H1 (cell line): ENCODE measurements at regions not wholly inside any gene's neighbourhood (a gene's known extent, or its start where the extent isn't known, plus 50 kb on each side); places are given as distances from the start of the nearest gene placed in this dataset.

Experiments used
- CTCF ChIA-PET: fragments of 300-600 bp; sonication (Branson Sonifier 250); formaldehyde crosslinking; loops from one replicate; lab custom pipeline; 2021; ENCODE audit not compliant: partially characterized antibody; lab: Charles Lee
- POLR2A ChIA-PET: fragments of 300-600 bp; sonication (Branson Sonifier 250); formaldehyde crosslinking; loops from one replicate; lab custom pipeline; 2021; ENCODE audit warnings: inconsistent platforms; ENCODE audit not compliant: partially characterized antibody; lab: Charles Lee
- DNase-seq, 2 experiments: peaks; one replicate each; pipeline versions ENCODE4 v3.0.0 to v3.0.0-alpha.2; 2010 to 2022; ENCODE audit warnings: low spot score in 2 of 2, low read depth in 1 of 2, mixed read lengths in 1 of 2
- FAIRE-seq: peaks from 2 replicates; lab custom pipeline; 2011; peaks lifted over from hg19 to GRCh38; lab: Jason Lieb, UNC
- H2AFZ ChIP-seq: 2 replicates; pipeline ENCODE4 v1.8.1; 2012; ENCODE audit warnings: low read length, inconsistent platforms
- H2AK5ac ChIP-seq: 2 replicates; pipeline ENCODE4 v1.6.1; 2013; ENCODE audit warnings: low read depth, low read length
- H2BK120ac ChIP-seq: replicated peaks from 2 replicates; pipeline ENCODE3; 2013; ENCODE audit warnings: low read depth, low read length, inconsistent platforms
- H2BK12ac ChIP-seq: 2 replicates; pipeline ENCODE4 v1.6.1; 2013; ENCODE audit warnings: low read depth, low read length
- H2BK15ac ChIP-seq: 2 replicates; pipeline ENCODE4 v1.6.1; 2013; ENCODE audit warnings: low read length
- H2BK20ac ChIP-seq: 2 replicates; pipeline ENCODE4 v1.6.1; 2013; ENCODE audit warnings: low read length
- H2BK5ac ChIP-seq: 2 replicates; pipeline ENCODE4 v1.6.1; 2013; ENCODE audit warnings: low read depth, low read length
- H3K14ac ChIP-seq: 2 replicates; pipeline ENCODE4 v1.6.1; 2013; ENCODE audit warnings: inconsistent platforms; ENCODE audit not compliant: insufficient read length
- H3K18ac ChIP-seq: 2 replicates; pipeline ENCODE4 v1.6.1; 2013; ENCODE audit warnings: low read length; ENCODE audit errors: extremely low read depth
- H3K23ac ChIP-seq: 2 replicates; pipeline ENCODE4 v1.6.1; 2013; ENCODE audit warnings: inconsistent platforms; ENCODE audit not compliant: insufficient read length
- H3K23me2 ChIP-seq: 2 replicates; pipeline ENCODE4 v1.6.1; 2013; ENCODE audit warnings: low read depth, low read length
- H3K27ac ChIP-seq: 2 replicates; pipeline ENCODE4 v1.6.1; 2011; ENCODE audit warnings: low read depth, low read length, inconsistent platforms
- H3K27me3 ChIP-seq, 4 experiments: replicated peaks in 1 of 4; 1 replicate in 1 of 4; 2 replicates in 3 of 4; pipeline versions ENCODE4 v1.6.1 to v1.8.1; 2011 to 2013; ENCODE audit warnings: low read length in 3 of 4, mild to moderate bottlenecking in 3 of 4, inconsistent platforms in 2 of 4, mixed read lengths in 2 of 4, moderate library complexity in 1 of 4; ENCODE audit not compliant: control insufficient read depth in 3 of 4, insufficient read depth in 3 of 4; ENCODE audit errors: extremely low read depth in 1 of 4
- H3K36me3 ChIP-seq, 4 experiments: 2 replicates each; pipeline versions ENCODE4 v1.6.1 to v1.8.1; 2011 to 2013; ENCODE audit warnings: mild to moderate bottlenecking in 4 of 4, low read length in 3 of 4, moderate library complexity in 2 of 4, control low read depth in 1 of 4, inconsistent platforms in 1 of 4; ENCODE audit not compliant: insufficient read depth in 4 of 4, control insufficient read depth in 2 of 4
- H3K4ac ChIP-seq: replicated peaks from 2 replicates; pipeline ENCODE3; 2013; ENCODE audit warnings: low read length, low read depth, mixed read lengths, inconsistent platforms; ENCODE audit not compliant: insufficient read length
- H3K4me1 ChIP-seq, 4 experiments: replicated peaks in 1 of 4; 1 replicate in 1 of 4; 2 replicates in 3 of 4; pipeline versions ENCODE4 v1.6.1 to v1.8.1; 2011 to 2013; ENCODE audit warnings: low read length in 3 of 4, inconsistent platforms in 2 of 4, mixed read lengths in 1 of 4; ENCODE audit not compliant: insufficient read depth in 4 of 4, control insufficient read depth in 3 of 4
- H3K4me2 ChIP-seq, 2 experiments: 2 replicates each; pipeline versions ENCODE4 v1.6.1 to v1.8.1; 2011 to 2013; ENCODE audit warnings: low read depth in 2 of 2, low read length in 2 of 2, control low read depth in 1 of 2, inconsistent platforms in 1 of 2, mild to moderate bottlenecking in 1 of 2; ENCODE audit not compliant: insufficient read depth in 1 of 2
- H3K4me3 ChIP-seq, 4 experiments: fragments of 200-600, 300-600 bp in 1 of 4; sonication (generic), shearing (Covaris generic), sonication (Bioruptor Twin) in 1 of 4; 2 replicates each; pipeline versions ENCODE4 v1.5.1 to v1.8.1; 2011 to 2016; ENCODE audit warnings: low read length in 4 of 4, low read depth in 3 of 4, control low read depth in 2 of 4, inconsistent platforms in 2 of 4, mild to moderate bottlenecking in 2 of 4, mixed read lengths in 1 of 4, moderate library complexity in 1 of 4; ENCODE audit not compliant: insufficient read depth in 2 of 4; ENCODE audit errors: extremely low read depth in 1 of 4
- H3K56ac ChIP-seq: replicated peaks from 2 replicates; pipeline ENCODE3; 2013; ENCODE audit warnings: low read depth, mild to moderate bottlenecking, mixed read lengths, low read length, inconsistent platforms; ENCODE audit not compliant: insufficient read length
- H3K79me1 ChIP-seq: 2 replicates; pipeline ENCODE4 v1.6.1; 2013; ENCODE audit warnings: low read depth, low read length, control low read depth
- H3K79me2 ChIP-seq, 2 experiments: 2 replicates each; pipeline versions ENCODE4 v1.6.1 to v1.8.1; 2012 to 2013; ENCODE audit warnings: low read length in 2 of 2, mild to moderate bottlenecking in 2 of 2, inconsistent platforms in 1 of 2; ENCODE audit not compliant: insufficient read depth in 2 of 2, control insufficient read depth in 1 of 2
- H3K9ac ChIP-seq, 4 experiments: replicated peaks in 1 of 4; 1 replicate in 1 of 4; 2 replicates in 3 of 4; pipeline versions ENCODE4 v1.6.1 to v1.8.1; 2011 to 2013; ENCODE audit warnings: low read depth in 3 of 4, low read length in 3 of 4, control low read depth in 2 of 4, mild to moderate bottlenecking in 2 of 4, moderate library complexity in 2 of 4, inconsistent platforms in 1 of 4; ENCODE audit errors: extremely low read depth in 1 of 4
- H3K9me3 ChIP-seq, 2 experiments: 2 replicates each; pipeline versions ENCODE4 v1.6.1 to v1.8.1; 2012 to 2013; ENCODE audit warnings: mild to moderate bottlenecking in 2 of 2, moderate library complexity in 2 of 2, control low read depth in 1 of 2, inconsistent platforms in 1 of 2, low read depth in 1 of 2, low read length in 1 of 2, mixed read lengths in 1 of 2; ENCODE audit not compliant: insufficient read depth in 2 of 2
- H4K20me1 ChIP-seq, 2 experiments: replicated peaks in 1 of 2; 2 replicates each; pipeline versions ENCODE3 to v1.8.1; 2011 to 2013; ENCODE audit warnings: inconsistent platforms in 2 of 2, low read length in 2 of 2, mild to moderate bottlenecking in 1 of 2; ENCODE audit not compliant: insufficient read depth in 2 of 2, control insufficient read depth in 1 of 2
- H4K5ac ChIP-seq: 2 replicates; pipeline ENCODE4 v1.6.1; 2013; ENCODE audit warnings: low read length, low read depth, mixed read lengths, inconsistent platforms; ENCODE audit not compliant: insufficient read length
- H4K8ac ChIP-seq: 2 replicates; pipeline ENCODE4 v1.8.0; 2013; ENCODE audit warnings: mild to moderate bottlenecking, moderate library complexity, low read length, inconsistent platforms; ENCODE audit not compliant: insufficient read depth; ENCODE audit errors: extremely low read depth
- H4K91ac ChIP-seq: replicated peaks from 2 replicates; pipeline ENCODE3; 2013; ENCODE audit warnings: low read length, mixed read lengths, inconsistent platforms; ENCODE audit not compliant: insufficient read length
- JUND ChIP-seq: IDR thresholded peaks from 2 replicates; pipeline ENCODE4 v1.6.1; 2011; ENCODE audit warnings: mild to moderate bottlenecking, improper control_type of control experiment, low read length
- POLR2AphosphoS5 ChIP-seq: IDR thresholded peaks from 2 replicates; pipeline ENCODE4 v1.6.1; 2011; ENCODE audit warnings: low read depth, low read length
- POU5F1 ChIP-seq: IDR thresholded peaks from 2 replicates; pipeline ENCODE4 v1.6.1; 2011; ENCODE audit warnings: low read depth, mild to moderate bottlenecking, low read length, moderate library complexity
- TF ChIP-seq, protein P1 (sequence below): IDR thresholded peaks from 2 replicates; pipeline ENCODE4 v1.6.1; 2012; ENCODE audit warnings: low read length, inconsistent platforms

DNA sequence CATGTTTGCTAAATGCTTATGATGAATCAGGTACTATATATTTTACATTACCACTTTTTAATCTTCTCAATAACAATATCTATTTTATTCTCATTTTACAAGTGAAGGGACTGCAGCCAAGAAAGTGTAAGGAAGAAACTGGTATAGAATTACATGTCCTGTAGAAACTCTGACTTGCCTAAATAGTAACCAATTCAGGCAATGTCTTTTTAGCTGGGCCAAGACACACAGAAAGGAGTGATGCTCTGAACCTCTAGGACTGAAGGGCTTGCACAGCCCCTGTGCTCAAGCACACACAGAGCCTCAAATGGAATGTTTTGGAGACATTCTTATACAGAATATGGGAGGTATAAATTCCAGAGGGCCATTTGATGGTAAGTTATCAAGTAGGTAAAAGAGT, 286.4 kb upstream of the TNC start:
- POLR2A ChIA-PET: no interaction called here
- Histone ChIP-seq H3K79me2 (no peaks in the 10 kb centered on the region), H3K27me3 (no peaks in the 10 kb centered on the region; a peak in 1 of 7 replicates)
- no peak for TF ChIP-seq POU5F1
- no peak for TF ChIP-seq POLR2AphosphoS5
- TF ChIP-seq, protein P1, sequence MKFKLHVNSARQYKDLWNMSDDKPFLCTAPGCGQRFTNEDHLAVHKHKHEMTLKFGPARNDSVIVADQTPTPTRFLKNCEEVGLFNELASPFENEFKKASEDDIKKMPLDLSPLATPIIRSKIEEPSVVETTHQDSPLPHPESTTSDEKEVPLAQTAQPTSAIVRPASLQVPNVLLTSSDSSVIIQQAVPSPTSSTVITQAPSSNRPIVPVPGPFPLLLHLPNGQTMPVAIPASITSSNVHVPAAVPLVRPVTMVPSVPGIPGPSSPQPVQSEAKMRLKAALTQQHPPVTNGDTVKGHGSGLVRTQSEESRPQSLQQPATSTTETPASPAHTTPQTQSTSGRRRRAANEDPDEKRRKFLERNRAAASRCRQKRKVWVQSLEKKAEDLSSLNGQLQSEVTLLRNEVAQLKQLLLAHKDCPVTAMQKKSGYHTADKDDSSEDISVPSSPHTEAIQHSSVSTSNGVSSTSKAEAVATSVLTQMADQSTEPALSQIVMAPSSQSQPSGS: no peak
- no peak for TF ChIP-seq JUND
- TF ChIP-seq, all 59 proteins: peak for 0
- Histone ChIP-seq H4K91ac (no peak overlapping the region), H3K27ac (no peak overlapping the region), H2AFZ (no peak overlapping the region), H4K20me1 (no peaks in the 10 kb centered on the region), H4K8ac (no peak overlapping the region), H3K4ac (no peak overlapping the region), H3K4me3 (no peak overlapping the region), H3K79me1 (no peaks in the 10 kb centered on the region), H2BK15ac (no peak overlapping the region), H3K36me3 (no peaks in the 10 kb centered on the region), H2BK5ac (no peak overlapping the region), H3K9me3 (no peaks in the 10 kb centered on the region), H3K23me2 (no peaks in the 10 kb centered on the region), H4K5ac (no peak overlapping the region), H3K23ac (no peak overlapping the region), H3K56ac (no peak overlapping the region), H3K4me1 (peaks cover 0 to 3% (median 0%) of the 10 kb centered on the region in 4 experiments; a peak in 1 of 7 replicates), H3K4me2 (no peak overlapping the region), H3K18ac (no peak overlapping the region), H3K9ac (no peak overlapping the region), H3K14ac (no peak overlapping the region), H2BK12ac (no peak overlapping the region), H2BK120ac (no peak overlapping the region), H2AK5ac (no peak overlapping the region), H2BK20ac (no peak overlapping the region)
- DNase-seq (no peak), FAIRE-seq (no peak)
- CTCF ChIA-PET: no interaction called here
